Spinal cord (tissue), 9 donors: ENCODE measurements at regions not wholly inside any gene's neighbourhood (a gene's known extent, or its start where the extent isn't known, plus 50 kb on each side); places are given as distances from the start of the nearest gene placed in this dataset.
A peak's percentile ranks its signal among the peaks of the same experiment; 100 is the strongest.
"Not testable (repeated sequence)": the region's sequence is repeated elsewhere in the genome, so short reads cannot be mapped to it uniquely, and the experiment has no call there.

Experiments
- DNase-seq, 6 donors: peaks; one replicate each; pipeline versions ENCODE4 v3.0.0 to v3.0.0-alpha.2; 2013 to 2015; ENCODE audit warnings: low spot score in 6 of 6, low read depth in 4 of 6
- H3K27ac ChIP-seq: one replicate; pipeline ENCODE4 v1.5.1; 2013; ENCODE audit warnings: low read depth, low read length, control low read depth
- H3K27me3 ChIP-seq: one replicate; pipeline ENCODE4 v1.6.1; 2013; ENCODE audit warnings: low read length; ENCODE audit not compliant: control insufficient read depth, insufficient read depth
- H3K36me3 ChIP-seq: one replicate; pipeline ENCODE4 v1.6.1; 2013; ENCODE audit warnings: low read length; ENCODE audit not compliant: control insufficient read depth, insufficient read depth
- H3K4me1 ChIP-seq: one replicate; pipeline ENCODE4 v1.6.1; 2013; ENCODE audit warnings: low read length; ENCODE audit not compliant: control insufficient read depth, insufficient read depth
- H3K4me3 ChIP-seq: one replicate; pipeline ENCODE4 v1.5.1; 2013; ENCODE audit warnings: low read depth, low read length, control low read depth
- H3K9me3 ChIP-seq: one replicate; pipeline ENCODE4 v1.6.1; 2013; ENCODE audit warnings: low read length; ENCODE audit not compliant: control insufficient read depth, insufficient read depth
- WGBS: methylation state at CpG from one replicate; pipeline ENCODE4 v1.1.5; 2013; ENCODE audit warnings: missing lambda C conversion rate; ENCODE audit not compliant: insufficient coverage; 5-methylcytosine and 5-hydroxymethylcytosine counted together
- donor health status: healthy.

DNA sequence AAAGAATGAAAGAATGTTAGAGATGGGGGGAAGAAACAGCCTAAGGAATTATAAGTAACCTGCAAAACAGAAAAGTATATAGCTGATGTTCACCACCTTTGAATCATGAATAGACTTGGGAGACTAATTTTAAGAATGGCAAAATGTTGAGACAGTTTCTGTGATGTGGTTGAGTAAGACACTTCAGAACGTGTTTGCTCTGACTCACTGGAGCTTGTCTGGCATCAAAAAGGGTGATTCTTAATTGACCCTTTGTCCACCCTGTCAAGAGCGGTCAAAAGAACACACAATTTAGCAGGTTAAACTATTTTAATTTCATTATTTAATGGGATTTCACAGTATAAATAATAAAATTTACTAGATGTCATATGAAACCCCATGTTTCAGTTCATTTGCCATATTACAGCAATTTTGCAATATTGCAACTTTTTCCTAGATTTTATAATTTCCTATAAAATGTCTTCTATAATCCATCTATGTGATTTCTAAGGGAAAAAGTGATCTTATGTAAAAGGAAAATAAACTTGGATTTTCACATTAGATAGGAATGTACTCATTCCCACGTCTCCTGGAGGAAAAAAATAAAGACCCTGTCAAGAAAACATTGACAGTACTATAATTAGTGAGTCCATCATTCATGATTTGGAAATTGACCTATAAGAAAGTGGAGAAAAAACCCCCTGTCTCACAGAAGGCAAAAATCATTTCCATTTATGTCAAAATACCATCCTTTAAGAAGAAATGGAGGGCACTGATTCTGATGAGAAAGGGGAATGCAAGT, 104.6 kb upstream of the ZNF658 start:
- not testable (repeated sequence) for H3K9me3 ChIP-seq, H3K36me3 ChIP-seq, H3K4me1 ChIP-seq, H3K27ac ChIP-seq, DNase-seq, H3K4me3 ChIP-seq, H3K27me3 ChIP-seq
- no CpG with 5 or more reads among the region's 3 CpGs for WGBS

GRCh38 chr9:66797905-66798616, 102.5 kb upstream of the ZNF658 start:
- DNase-seq, result peak in 1 of 6 donors; percentile 3
- H3K9me3 ChIP-seq, H3K27me3 ChIP-seq, H3K27ac ChIP-seq, H3K36me3 ChIP-seq, H3K4me1 ChIP-seq, H3K4me3 ChIP-seq: not testable (repeated sequence)
- no CpG with 5 or more reads among the region's 8 CpGs for WGBS

DNA sequence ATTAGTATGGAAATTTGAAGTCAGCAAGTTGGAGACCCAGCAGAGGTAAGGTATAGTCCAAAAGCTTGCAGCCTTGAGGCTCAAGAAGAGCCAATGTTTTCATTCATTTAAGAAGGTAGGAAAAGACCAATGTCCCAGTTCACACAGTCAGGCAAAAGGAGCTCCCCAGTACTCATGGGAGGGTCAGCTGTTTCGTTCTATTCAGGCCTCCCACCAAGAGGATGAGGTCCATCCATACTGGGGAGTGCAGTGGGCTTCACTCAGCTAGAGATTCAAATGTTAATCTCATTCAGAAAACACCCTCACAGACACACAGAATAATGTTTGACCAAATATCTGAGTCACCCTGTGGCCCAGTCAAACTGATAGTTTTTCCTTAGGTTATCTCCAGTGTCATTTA, 96.9 kb upstream of the ZNF658 start:
- not testable (repeated sequence) for DNase-seq, H3K27ac ChIP-seq, H3K9me3 ChIP-seq, H3K27me3 ChIP-seq, H3K4me1 ChIP-seq, H3K4me3 ChIP-seq, H3K36me3 ChIP-seq
- no CpG with 5 or more reads among the region's 1 CpG for WGBS

GRCh38 chr9:66810247-66810646, 90.3 kb upstream of the ZNF658 start:
- not testable (repeated sequence) for H3K27me3 ChIP-seq, H3K4me1 ChIP-seq, H3K4me3 ChIP-seq, DNase-seq, H3K27ac ChIP-seq, H3K36me3 ChIP-seq, H3K9me3 ChIP-seq

DNA sequence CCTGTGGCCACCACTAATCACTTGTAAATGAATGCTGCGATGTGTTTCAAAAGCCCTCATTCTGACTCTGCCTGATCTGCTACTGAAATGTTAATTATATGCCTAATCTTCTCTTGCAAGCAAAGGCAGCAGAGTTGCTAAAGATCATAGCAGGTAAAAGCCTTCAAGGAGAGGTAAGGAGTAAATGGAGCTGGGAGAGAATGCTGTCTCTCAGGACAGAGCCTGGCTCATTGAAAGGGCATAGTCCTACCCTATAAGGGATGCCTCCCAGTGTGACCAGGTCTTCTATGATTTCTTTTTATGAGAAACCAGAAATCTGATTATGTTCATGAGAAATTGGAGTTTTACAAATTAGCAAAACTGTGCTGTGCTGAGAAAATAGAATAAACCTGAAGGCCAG, 88.2 kb upstream of the ZNF658 start:
- WGBS, result no CpG with 5 or more reads among the region's 1 CpG
- not testable (repeated sequence) for H3K27me3 ChIP-seq, H3K27ac ChIP-seq, H3K4me3 ChIP-seq, H3K4me1 ChIP-seq, H3K36me3 ChIP-seq, H3K9me3 ChIP-seq, DNase-seq

DNA sequence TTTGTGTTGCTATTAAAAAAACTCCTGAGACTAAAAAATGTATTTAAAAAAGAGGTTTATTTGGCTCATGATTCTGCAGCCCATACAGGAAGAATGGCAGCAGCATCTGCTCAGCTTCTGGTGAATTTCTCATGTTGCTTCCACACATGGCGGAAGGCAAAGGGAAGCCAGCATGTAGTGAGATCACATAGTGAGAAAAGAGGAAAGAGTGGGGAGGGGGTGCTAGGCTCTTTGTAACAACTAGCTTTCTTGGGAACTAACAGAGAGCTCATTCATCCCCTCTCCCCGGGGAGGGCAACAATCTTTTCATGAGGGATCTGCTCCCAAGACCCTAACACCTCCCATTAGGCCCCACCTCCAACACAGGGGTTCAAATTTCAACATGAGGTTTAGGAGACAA, 87.6 kb upstream of the ZNF658 start:
- H3K27ac ChIP-seq, result not testable (repeated sequence)

GRCh38 chr9:66814038-66814437, 86.5 kb upstream of the ZNF658 start:
- WGBS, result no CpG with 5 or more reads among the region's 3 CpGs
- H3K27me3 ChIP-seq, H3K36me3 ChIP-seq, H3K9me3 ChIP-seq, H3K4me1 ChIP-seq, H3K27ac ChIP-seq, H3K4me3 ChIP-seq, DNase-seq: not testable (repeated sequence)

More for the DNA sequence above, 87.6 kb upstream of the ZNF658 start:
- not testable (repeated sequence) for H3K27me3 ChIP-seq, H3K36me3 ChIP-seq, H3K9me3 ChIP-seq, H3K4me3 ChIP-seq, H3K4me1 ChIP-seq
- peak in 2 of 6 donors; percentile 2 to 86 for DNase-seq
- no CpG with 5 or more reads among the region's 2 CpGs for WGBS

GRCh38 chr9:66819510-66819909, 81.0 kb upstream of the ZNF658 start:
- H3K27ac ChIP-seq, H3K27me3 ChIP-seq, H3K4me1 ChIP-seq, H3K4me3 ChIP-seq, DNase-seq, H3K9me3 ChIP-seq, H3K36me3 ChIP-seq: not testable (repeated sequence)

GRCh38 chr9:66820014-66820660, 80.4 kb upstream of the ZNF658 start:
- no CpG with 5 or more reads among the region's 5 CpGs for WGBS
- DNase-seq, H3K4me1 ChIP-seq, H3K9me3 ChIP-seq, H3K4me3 ChIP-seq, H3K27me3 ChIP-seq, H3K36me3 ChIP-seq, H3K27ac ChIP-seq: not testable (repeated sequence)

GRCh38 chr9:66824169-66824568, 76.4 kb upstream of the ZNF658 start:
- H3K9me3 ChIP-seq, H3K4me3 ChIP-seq, H3K36me3 ChIP-seq, H3K27me3 ChIP-seq, H3K4me1 ChIP-seq, DNase-seq, H3K27ac ChIP-seq: not testable (repeated sequence)
- 92% methylated on average over 4 of the region's 6 CpGs for WGBS
